Smooth muscle cell (in vitro differentiated cells): ENCODE measurements at regions not wholly inside any gene's neighbourhood (a gene's known extent, or its start where the extent isn't known, plus 50 kb on each side); places are given as distances from the start of the nearest gene placed in this dataset.
A peak's percentile ranks its signal among the peaks of the same experiment; 100 is the strongest.

ENCODE experiments used
- DNase-seq: peaks from one replicate; lab custom pipeline; 2025; ENCODE audit not compliant: unreplicated experiment; lab: John Stamatoyannopoulos, UW
- H2AFZ ChIP-seq: fragments of 200-600 bp; sonication (generic); 2 replicates; pipeline ENCODE4 v1.6.0; 2016; ENCODE audit warnings: antibody characterized with exemption, low read depth, mild to moderate bottlenecking
- H3F3A ChIP-seq: fragments of 200-600 bp; sonication (generic); 2 replicates; pipeline ENCODE4 v1.6.0; 2017; ENCODE audit warnings: antibody characterized with exemption, low read depth
- H3K27ac ChIP-seq: fragments of 200-600 bp; sonication (generic); 2 replicates; pipeline ENCODE4 v1.5.1; 2016; ENCODE audit warnings: low read depth, mild to moderate bottlenecking
- H3K27me3 ChIP-seq: fragments of 200-600 bp; sonication (generic); 2 replicates; pipeline ENCODE4 v1.6.1; 2016; ENCODE audit warnings: low read depth, mild to moderate bottlenecking
- H3K36me3 ChIP-seq: fragments of 200-600 bp; sonication (generic); 2 replicates; pipeline ENCODE4 v1.5.1; 2016; ENCODE audit warnings: low read depth
- H3K4me1 ChIP-seq: fragments of 200-600 bp; sonication (generic); 2 replicates; pipeline ENCODE4 v1.5.1; 2016; ENCODE audit warnings: low read depth
- H3K4me2 ChIP-seq: fragments of 200-600 bp; sonication (generic); 2 replicates; pipeline ENCODE4 v1.6.0; 2016; ENCODE audit warnings: mild to moderate bottlenecking
- H3K4me3 ChIP-seq: fragments of 200-600 bp; sonication (generic); 2 replicates; pipeline ENCODE4 v1.5.1; 2016; ENCODE audit warnings: mild to moderate bottlenecking
- H3K79me2 ChIP-seq: fragments of 200-600 bp; sonication (generic); 2 replicates; pipeline ENCODE4 v1.6.0; 2016; ENCODE audit warnings: low read depth, mild to moderate bottlenecking
- H3K9ac ChIP-seq: fragments of 200-600 bp; sonication (generic); 2 replicates; pipeline ENCODE4 v1.6.0; 2016; ENCODE audit warnings: low read depth
- H3K9me3 ChIP-seq: fragments of 200-600 bp; sonication (generic); replicated peaks from 2 replicates; pipeline ENCODE4 v1.5.1; 2016; ENCODE audit warnings: low read depth
- H4K20me1 ChIP-seq: fragments of 200-600 bp; sonication (generic); 2 replicates; pipeline ENCODE4 v1.6.0; 2016; ENCODE audit warnings: low read depth
- WGBS: methylation state at CpG from one replicate; pipeline ENCODE4 v1.1.7; 2016; ENCODE audit warnings: low lambda C conversion rate; 5-methylcytosine and 5-hydroxymethylcytosine counted together
- TF ChIP-seq, protein P1 (sequence below): fragments of 200-600 bp; sonication (generic); IDR thresholded peaks from 2 replicates; pipeline ENCODE4 v1.5.1; 2017; ENCODE audit warnings: borderline replicate concordance, mild to moderate bottlenecking, antibody characterized with exemption; ENCODE audit not compliant: insufficient read depth, poor library complexity, severe bottlenecking

DNA sequence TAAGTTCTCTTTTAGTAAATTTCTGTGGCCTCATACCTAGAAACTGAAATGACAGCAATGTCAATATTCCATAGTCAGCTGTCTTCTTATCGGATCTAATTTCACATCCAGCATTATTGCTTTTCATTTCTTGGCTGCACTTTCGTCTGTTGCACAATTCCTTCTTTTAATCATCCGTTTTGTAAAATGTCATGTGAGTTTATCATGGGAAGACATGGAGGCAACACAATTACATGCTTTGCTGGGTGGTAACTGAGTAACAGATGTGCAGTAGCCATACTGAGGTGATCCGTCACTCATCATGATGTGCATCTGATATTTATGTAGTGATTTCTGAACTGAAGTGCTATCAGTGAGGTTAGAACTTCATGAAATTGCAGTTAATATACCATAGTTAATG is 68.3 kb upstream of the SLC7A11 start:
- Histone ChIP-seq H3K27me3 (no peaks in the 10 kb centered on the region), H3K36me3 (no peaks in the 10 kb centered on the region), H3K9me3 (no peaks in the 10 kb centered on the region), H3K27ac (peak overlapping the region; percentile 78), H3K9ac (no peak overlapping the region), H3F3A (no peaks in the 10 kb centered on the region), H3K79me2 (no peaks in the 10 kb centered on the region), H4K20me1 (no peaks in the 10 kb centered on the region), H3K4me1 (peaks cover 26% of the 10 kb centered on the region), H3K4me2 (peak overlapping the region; percentile 66), H3K4me3 (no peak overlapping the region), H2AFZ (no peak overlapping the region)
- 91% methylated on average over 4 of the region's 4 CpGs for WGBS
- no peak for DNase-seq
- TF ChIP-seq, protein P1, sequence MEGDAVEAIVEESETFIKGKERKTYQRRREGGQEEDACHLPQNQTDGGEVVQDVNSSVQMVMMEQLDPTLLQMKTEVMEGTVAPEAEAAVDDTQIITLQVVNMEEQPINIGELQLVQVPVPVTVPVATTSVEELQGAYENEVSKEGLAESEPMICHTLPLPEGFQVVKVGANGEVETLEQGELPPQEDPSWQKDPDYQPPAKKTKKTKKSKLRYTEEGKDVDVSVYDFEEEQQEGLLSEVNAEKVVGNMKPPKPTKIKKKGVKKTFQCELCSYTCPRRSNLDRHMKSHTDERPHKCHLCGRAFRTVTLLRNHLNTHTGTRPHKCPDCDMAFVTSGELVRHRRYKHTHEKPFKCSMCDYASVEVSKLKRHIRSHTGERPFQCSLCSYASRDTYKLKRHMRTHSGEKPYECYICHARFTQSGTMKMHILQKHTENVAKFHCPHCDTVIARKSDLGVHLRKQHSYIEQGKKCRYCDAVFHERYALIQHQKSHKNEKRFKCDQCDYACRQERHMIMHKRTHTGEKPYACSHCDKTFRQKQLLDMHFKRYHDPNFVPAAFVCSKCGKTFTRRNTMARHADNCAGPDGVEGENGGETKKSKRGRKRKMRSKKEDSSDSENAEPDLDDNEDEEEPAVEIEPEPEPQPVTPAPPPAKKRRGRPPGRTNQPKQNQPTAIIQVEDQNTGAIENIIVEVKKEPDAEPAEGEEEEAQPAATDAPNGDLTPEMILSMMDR, result no peak

DNA sequence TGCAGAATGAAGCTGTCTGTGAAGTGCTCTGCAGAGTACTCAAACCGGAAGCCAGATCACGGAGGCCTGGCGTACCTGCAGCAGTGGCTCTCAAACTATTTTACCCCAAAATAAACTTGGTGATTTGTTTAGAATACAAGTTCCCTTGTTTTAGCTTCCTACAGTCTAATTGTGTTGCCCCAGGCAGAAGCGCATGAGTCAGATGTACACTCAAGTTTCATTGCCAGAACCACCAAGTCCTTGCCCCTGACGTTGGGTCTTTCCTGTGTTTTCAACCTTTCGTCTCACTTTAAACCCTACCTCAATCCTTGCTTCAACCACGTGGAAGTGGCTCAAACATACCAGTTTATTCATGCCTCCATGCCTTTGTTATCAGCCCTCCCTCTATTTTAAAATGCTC is 66.2 kb upstream of the SLC7A11 start:
- no peaks in the 10 kb centered on the region for H3K79me2 ChIP-seq
- TF ChIP-seq, protein P1, result no peak
- 56% methylated on average over 7 of the region's 7 CpGs for WGBS
- H4K20me1 ChIP-seq, result no peaks in the 10 kb centered on the region
- no peaks in the 10 kb centered on the region for H3K9me3 ChIP-seq
- H3K4me2 ChIP-seq, result peak overlapping the region; percentile 6
- H3K27me3 ChIP-seq, result no peaks in the 10 kb centered on the region
- H3K27ac ChIP-seq, result peak overlapping the region; percentile 78
- H3K36me3 ChIP-seq, result no peaks in the 10 kb centered on the region
- no peaks in the 10 kb centered on the region for H3F3A ChIP-seq
- peak overlapping the region; percentile 4 for H2AFZ ChIP-seq
- no peak overlapping the region for H3K4me3 ChIP-seq
- DNase-seq, result no peak
- peaks cover 26% of the 10 kb centered on the region for H3K4me1 ChIP-seq
- H3K9ac ChIP-seq, result no peak overlapping the region

DNA sequence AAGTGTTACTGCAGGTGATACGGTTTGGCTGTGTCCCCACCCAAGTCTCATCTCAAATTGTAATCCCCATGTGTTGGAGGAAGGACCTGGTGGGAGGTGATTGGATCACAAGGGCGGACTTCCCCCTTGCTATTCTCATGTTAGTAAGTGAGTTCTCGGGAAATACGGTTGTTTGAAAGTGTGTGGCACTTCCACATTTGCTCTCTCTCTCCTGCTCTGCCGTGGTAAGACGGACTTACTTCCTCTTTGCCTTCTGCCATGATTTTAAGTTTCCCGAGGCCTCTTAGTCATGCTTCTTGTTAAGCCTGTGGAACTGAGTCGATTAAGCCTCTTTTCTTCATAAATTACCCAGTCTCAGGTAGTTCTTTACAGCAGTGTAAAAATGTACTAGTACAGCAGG is 65.2 kb upstream of the SLC7A11 start:
- DNase-seq, result no peak
- Histone ChIP-seq H3K4me2 (no peak overlapping the region), H3K27ac (peak overlapping the region; percentile 78), H3K79me2 (no peaks in the 10 kb centered on the region), H4K20me1 (no peaks in the 10 kb centered on the region), H3K9ac (no peak overlapping the region), H3K9me3 (no peaks in the 10 kb centered on the region), H3K4me1 (peaks cover 26% of the 10 kb centered on the region), H2AFZ (no peak overlapping the region), H3F3A (no peaks in the 10 kb centered on the region), H3K4me3 (no peak overlapping the region), H3K36me3 (no peaks in the 10 kb centered on the region), H3K27me3 (no peaks in the 10 kb centered on the region)
- TF ChIP-seq, protein P1, result no peak
- WGBS, result 84% methylated on average over 8 of the region's 8 CpGs

DNA sequence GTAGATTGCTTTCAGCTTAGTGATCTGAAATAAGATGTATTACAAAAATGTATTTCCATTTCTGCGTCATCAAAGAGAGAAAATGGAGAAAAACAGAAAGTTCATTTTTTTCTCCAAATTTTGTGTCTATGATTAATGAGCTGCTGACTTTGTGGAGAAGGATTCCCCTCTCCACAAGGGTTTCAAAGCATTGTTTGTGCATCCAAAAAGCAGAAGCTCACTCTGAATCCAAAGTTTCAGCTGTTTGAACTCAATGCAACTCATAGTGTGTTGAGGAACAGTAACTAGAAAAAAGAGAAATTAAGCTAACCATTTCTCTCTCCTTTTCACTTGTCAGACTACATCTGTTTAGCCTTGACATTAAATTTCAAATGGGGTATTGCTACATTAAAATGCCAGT is 62.9 kb upstream of the SLC7A11 start:
- H3F3A ChIP-seq, result peaks cover 8% of the 10 kb centered on the region
- H3K4me2 ChIP-seq, result no peak overlapping the region
- H3K27ac ChIP-seq, result no peak overlapping the region
- no peak overlapping the region for H2AFZ ChIP-seq
- TF ChIP-seq, protein P1, result no peak
- no peaks in the 10 kb centered on the region for H4K20me1 ChIP-seq
- no peaks in the 10 kb centered on the region for H3K36me3 ChIP-seq
- H3K9me3 ChIP-seq, result no peaks in the 10 kb centered on the region
- no peaks in the 10 kb centered on the region for H3K79me2 ChIP-seq
- H3K27me3 ChIP-seq, result no peaks in the 10 kb centered on the region
- 100% methylated on average over 1 of the region's 1 CpG for WGBS
- DNase-seq, result no peak
- peaks cover 19% of the 10 kb centered on the region for H3K4me1 ChIP-seq
- H3K9ac ChIP-seq, result no peak overlapping the region
- H3K4me3 ChIP-seq, result no peak overlapping the region
